NCI-H2171 (cell line): ENCODE measurements at regions not wholly inside any gene's neighbourhood (a gene's known extent, or its start where the extent isn't known, plus 50 kb on each side); places are given as distances from the start of the nearest gene placed in this dataset.
"Not testable (repeated sequence)": the region's sequence is repeated elsewhere in the genome, so short reads cannot be mapped to it uniquely, and the experiment has no call there.

ENCODE experiments used
- DNase-seq: peaks from one replicate; lab custom pipeline; 2025; lab: John Stamatoyannopoulos, UW

DNA sequence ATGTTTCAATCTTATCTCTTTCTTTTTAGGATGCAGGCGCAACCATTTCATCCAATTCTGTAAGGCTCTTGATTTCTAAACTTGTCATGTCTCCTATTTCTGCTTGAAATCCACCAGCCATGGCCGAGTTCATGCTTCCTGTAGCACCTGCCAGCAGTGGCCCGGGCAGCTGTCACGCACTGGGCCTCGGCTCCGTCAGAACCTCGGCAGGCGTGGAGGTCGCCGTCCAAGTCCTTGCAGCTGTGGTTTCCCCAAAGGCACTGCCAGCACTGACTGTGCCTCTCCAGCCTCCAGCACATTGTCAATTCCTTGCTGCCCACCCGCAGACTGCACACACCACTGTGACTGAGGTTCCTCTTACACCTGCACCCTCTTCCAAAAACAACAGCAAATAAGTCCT lies 188.7 kb upstream of the SALL3 start:
- no peak for DNase-seq

GRCh38 chr18:78792094-78792493 lies 187.5 kb upstream of the SALL3 start:
- DNase-seq, result no peak

DNA sequence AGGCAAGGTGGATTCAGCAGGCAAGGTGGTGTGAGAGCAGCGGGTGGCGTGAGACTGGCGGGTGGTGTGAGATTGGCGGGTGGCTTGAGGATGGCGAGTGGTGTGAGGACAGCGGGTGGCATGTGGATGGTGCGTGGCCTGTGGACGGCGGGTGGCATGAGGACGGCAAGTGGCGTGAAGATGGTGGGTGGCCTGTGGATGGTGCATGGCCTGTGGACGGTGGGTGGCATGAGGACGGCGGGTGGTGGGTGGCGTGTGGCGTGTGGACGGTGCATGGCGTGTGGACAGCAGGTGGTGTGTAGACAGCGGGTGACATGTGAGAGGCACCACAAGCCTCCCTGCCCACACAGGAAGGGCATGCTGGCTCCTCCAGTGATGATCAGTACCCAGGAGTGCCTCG lies 186.9 kb upstream of the SALL3 start:
- no peak for DNase-seq

GRCh38 chr18:78793313-78794070 lies 186.1 kb upstream of the SALL3 start:
- no peak for DNase-seq

- no peak for DNase-seq
Measured at GRCh38 chr18:78794071-78794430, 185.6 kb upstream of the SALL3 start.

DNA sequence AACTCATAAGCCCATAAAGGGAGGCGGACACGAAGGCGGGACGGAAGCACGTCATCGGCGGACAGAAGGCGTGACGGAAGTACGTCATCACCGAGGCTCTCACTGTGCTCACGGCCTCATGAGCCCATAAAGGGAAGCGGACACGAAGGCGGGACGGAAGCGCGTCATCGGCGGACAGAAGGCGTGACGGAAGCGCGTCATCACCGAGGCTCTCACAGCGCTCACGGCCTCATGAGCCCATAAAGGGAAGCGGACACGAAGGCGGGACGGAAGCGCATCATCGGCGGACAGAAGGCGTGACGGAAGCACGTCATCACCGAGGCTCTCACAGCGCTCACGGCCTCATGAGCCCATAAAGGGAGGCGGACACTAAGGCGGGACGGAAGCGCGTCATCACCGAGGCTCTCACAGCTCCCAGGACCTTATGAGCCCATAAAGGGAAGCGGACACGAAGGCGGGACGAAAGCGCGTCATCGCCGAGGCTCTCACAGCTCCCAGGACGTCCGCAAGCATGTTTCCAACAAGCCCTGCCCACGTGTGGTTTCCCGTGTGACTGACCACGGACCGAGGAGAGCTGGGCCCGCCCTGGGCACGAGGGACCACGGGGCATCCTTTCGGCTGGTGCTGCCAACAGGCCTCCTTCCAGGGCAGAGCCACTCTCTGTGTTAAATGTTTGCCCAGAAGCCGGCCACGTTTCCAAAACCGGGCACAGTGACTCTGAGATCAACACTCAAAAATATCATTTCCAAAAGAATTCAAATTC lies 182.7 kb upstream of the SALL3 start:
- DNase-seq, result no peak

DNA sequence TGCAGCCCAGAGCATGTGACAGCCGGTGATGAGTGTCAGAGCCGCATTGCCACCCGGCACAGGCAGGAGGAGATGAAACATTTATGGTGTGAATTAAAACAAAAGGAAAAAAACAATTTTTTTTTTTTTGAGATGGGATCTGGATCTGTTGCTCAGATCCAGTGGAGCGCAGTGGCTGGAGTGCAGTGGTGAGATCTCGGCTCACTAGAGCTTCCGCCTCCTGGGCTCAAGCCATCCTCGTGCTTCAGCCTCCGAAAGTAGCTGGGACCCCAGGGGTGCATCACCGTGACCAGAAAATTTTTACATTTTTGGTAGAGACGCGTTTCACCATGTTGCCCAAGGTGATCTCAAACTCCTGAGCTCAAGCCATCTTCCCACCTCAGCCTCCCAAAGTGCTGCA lies 182.1 kb upstream of the SALL3 start:
- no peak for DNase-seq

DNA sequence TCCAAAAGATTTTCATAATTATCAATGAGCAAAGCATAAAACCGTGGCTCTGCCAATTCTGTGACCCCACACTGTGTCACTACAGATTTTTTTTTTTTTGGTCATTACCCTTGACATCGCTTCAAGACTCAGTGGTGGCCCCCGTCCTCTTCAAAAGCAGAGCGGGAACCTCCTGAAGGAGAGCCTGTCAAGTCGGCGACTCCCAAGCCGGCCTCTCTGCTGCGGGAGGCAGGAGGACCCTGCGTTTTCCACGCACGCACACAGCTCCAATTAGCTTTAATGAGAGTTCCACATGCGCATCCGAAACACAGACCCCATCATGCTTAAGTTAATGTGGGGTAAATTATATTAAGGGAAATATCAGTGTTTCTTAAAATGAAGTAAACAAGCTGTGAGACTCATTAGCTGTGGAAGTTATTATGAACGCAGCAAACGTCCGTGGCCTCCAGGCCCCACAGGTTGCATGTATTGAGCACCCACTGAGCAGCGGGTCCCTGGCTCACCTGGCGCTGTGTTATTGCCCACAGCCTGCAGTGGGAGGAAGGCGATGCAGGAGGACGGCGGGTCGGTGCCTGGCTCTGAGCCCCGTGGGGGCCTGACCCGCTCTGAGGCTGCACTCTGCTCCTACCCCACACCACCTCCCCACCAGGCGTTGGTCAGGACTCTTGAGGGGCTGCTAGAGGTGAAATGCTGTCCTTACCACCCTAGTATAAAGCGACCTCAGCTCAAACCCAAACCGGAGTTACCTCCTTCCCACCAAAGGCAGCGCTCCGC lies 181.0 kb upstream of the SALL3 start:
- no peak for DNase-seq

DNA sequence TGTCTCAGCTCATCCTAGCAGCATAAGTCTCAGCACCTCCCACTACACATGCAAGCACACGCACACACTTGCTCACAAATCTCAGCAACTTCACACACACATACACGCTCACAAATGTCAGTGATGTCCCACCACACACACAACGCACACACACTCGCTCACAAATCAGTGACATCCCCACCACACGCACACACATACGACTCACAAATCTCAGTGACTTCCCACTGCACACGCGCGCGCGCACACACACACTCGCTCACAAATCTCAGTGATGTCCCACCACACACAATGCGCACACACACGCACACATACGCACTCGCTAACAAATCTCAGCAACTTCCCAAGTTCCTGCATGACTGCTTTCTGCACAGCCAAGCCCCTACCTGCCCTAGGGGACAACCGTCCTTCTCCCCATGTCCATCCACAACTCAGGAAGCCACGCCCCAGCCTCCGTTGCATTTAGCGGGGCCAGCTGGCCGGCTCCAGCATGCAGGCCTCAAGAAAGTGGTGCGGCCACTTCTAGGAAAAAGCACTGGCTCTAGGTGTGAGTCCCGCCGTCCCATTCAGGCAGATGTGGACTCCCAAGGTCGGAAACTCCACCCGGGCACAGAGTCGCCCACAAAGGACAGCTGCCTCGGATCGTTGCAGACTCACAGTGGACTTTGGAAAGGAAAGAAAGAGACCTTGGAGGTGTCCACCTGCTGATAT lies 180.1 kb upstream of the SALL3 start:
- no peak for DNase-seq

- not testable (repeated sequence) for DNase-seq
Measured at GRCh38 chr18:78800102-78800851, 179.3 kb upstream of the SALL3 start.

DNA sequence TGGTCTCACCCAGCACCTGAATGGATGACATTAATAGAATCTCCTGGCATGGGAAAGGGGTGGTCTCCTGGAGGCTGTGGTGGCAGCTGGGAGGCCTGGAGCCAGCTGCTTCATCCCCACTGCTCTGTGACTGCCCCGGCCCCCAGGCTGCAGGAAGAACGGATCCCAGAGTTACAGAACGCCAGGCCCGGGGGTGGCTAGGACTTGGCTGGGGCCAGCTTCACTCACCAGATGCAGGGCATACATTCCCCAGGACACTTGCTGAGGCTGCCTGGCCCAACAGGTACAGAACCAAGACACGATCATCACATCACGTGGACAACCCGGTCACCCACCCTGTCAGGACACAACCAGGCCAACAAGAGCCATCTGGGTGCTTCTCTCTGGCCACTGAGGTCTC lies 178.6 kb upstream of the SALL3 start:
- DNase-seq, result no peak

DNA sequence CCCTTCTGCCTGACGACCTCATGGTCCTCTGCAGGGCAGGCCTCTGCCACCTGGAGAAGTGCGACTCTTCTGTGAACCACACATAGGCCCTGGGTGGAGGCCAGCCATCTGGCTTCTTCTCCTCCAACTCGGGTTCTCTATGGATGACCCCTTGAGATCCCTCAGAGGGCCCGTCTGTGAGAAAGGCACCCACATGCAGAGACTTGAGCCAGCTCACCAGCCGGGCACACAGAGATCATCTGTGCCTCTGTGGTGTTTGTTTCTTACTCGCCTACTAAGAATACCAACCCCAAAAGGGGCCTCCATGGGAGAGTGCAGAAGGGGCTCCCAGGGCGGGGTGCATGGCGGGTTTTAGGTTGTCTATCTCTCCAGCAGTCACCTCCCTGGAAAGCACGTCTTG lies 176.5 kb upstream of the SALL3 start:
- DNase-seq, result no peak

- DNase-seq, result no peak
Measured at GRCh38 chr18:78804206-78805030, 175.2 kb upstream of the SALL3 start.

DNA sequence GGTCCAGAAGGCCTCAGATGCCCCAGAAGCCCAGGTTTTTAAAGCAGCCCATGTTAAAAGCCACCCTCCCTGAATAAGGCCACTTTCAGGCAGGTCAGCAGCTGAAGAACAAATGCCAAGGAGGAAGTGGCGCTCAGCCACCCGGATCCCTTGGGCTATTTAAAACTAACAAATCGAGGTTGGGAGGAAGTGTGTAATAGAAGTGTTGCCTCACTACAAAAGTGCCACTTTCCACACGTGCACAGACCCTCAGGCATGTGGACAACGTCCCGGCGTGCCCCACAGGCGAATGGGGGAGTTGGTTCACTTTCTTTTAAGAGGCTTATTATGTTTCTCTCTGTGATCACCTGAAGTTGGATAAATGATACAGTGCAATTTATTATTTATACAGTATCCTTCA lies 173.8 kb upstream of the SALL3 start:
- no peak for DNase-seq

GRCh38 chr18:78807668-78808067 lies 171.9 kb upstream of the SALL3 start:
- no peak for DNase-seq

GRCh38 chr18:78809845-78810244 lies 169.8 kb upstream of the SALL3 start:
- no peak for DNase-seq

GRCh38 chr18:78810706-78811105 lies 168.9 kb upstream of the SALL3 start:
- no peak for DNase-seq

DNA sequence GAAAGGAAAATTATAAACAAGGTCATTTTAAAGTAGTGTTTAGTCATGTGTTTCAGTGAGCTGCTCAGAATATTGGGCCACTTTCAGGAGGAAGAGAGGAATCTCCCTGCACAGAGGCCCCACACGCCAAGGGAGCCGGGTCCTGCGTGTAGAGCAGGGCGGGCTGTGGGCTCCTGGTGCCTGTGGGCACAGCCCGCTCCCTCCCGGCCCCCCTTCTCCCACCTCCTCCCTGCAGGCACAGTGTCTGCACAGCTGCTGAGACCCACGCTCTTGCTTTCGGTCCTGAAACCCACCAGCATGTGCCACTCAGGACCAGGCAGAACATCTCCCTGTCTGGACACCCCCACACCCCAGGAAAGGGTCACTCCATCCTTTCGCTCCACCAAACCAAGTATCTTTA lies 167.6 kb upstream of the SALL3 start:
- no peak for DNase-seq

- DNase-seq, result no peak
Measured at GRCh38 chr18:78813156-78813555, 166.5 kb upstream of the SALL3 start.

- DNase-seq, result no peak
Measured at GRCh38 chr18:78813936-78814710, 165.5 kb upstream of the SALL3 start.
